DND-41 (cell line): ENCODE measurements at regions not wholly inside any gene's neighbourhood (a gene's known extent, or its start where the extent isn't known, plus 50 kb on each side); places are given as distances from the start of the nearest gene placed in this dataset.

Source experiments
- EZH2 ChIP-seq: IDR thresholded peaks from 3 replicates; pipeline ENCODE4 v1.6.1; 2012; ENCODE audit warnings: borderline replicate concordance, low read depth, mild to moderate bottlenecking, moderate library complexity, low read length, inconsistent platforms; ENCODE audit not compliant: severe bottlenecking
- TF ChIP-seq, protein P1 (sequence below): IDR thresholded peaks from 2 replicates; pipeline ENCODE4 v1.5.1; 2012; ENCODE audit warnings: borderline replicate concordance, low read length, moderate library complexity, mild to moderate bottlenecking; ENCODE audit not compliant: poor library complexity, severe bottlenecking; ENCODE audit errors: extremely low read depth

DNA sequence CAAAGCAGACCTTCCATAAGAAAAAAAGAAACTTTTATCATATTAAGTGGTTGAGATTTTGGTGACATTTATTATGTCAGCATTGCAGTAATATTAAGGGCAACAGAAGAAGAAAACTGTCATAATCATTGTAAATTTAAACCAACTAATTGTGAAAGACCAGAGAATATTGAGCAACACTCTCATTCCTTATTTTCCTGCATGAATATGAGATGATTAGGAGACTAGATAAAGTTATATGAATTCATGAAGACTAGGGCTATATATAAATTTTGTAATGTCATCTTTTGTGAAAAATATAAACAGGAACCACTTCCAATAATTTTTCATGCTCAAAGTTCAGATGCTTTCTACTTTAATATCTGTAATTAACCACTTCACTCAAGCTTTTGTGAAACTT is 974.5 kb upstream of the CDH10 start:
- TF ChIP-seq, protein P1, sequence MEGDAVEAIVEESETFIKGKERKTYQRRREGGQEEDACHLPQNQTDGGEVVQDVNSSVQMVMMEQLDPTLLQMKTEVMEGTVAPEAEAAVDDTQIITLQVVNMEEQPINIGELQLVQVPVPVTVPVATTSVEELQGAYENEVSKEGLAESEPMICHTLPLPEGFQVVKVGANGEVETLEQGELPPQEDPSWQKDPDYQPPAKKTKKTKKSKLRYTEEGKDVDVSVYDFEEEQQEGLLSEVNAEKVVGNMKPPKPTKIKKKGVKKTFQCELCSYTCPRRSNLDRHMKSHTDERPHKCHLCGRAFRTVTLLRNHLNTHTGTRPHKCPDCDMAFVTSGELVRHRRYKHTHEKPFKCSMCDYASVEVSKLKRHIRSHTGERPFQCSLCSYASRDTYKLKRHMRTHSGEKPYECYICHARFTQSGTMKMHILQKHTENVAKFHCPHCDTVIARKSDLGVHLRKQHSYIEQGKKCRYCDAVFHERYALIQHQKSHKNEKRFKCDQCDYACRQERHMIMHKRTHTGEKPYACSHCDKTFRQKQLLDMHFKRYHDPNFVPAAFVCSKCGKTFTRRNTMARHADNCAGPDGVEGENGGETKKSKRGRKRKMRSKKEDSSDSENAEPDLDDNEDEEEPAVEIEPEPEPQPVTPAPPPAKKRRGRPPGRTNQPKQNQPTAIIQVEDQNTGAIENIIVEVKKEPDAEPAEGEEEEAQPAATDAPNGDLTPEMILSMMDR, result no peak
- no peak for TF ChIP-seq EZH2
